ES-I3 (cell line): ENCODE measurements at regions not wholly inside any gene's neighbourhood (a gene's known extent, or its start where the extent isn't known, plus 50 kb on each side); places are given as distances from the start of the nearest gene placed in this dataset.

ENCODE experiments used
- H3K36me3 ChIP-seq: 2 replicates; pipeline ENCODE4 v1.6.1; 2013; ENCODE audit warnings: mild to moderate bottlenecking, low read length, control low read depth, moderate library complexity; ENCODE audit not compliant: insufficient read depth
- H3K4me1 ChIP-seq: 2 replicates; pipeline ENCODE4 v1.6.1; 2013; ENCODE audit warnings: mild to moderate bottlenecking, control low read depth, low read length; ENCODE audit not compliant: insufficient read depth
- H3K9ac ChIP-seq: 2 replicates; pipeline ENCODE4 v1.6.1; 2013; ENCODE audit warnings: low read depth, mild to moderate bottlenecking, low read length, moderate library complexity
- H3K9me3 ChIP-seq: 2 replicates; pipeline ENCODE4 v1.6.1; 2013; ENCODE audit warnings: mild to moderate bottlenecking, low read length, moderate library complexity; ENCODE audit not compliant: control insufficient read depth, insufficient read depth

DNA sequence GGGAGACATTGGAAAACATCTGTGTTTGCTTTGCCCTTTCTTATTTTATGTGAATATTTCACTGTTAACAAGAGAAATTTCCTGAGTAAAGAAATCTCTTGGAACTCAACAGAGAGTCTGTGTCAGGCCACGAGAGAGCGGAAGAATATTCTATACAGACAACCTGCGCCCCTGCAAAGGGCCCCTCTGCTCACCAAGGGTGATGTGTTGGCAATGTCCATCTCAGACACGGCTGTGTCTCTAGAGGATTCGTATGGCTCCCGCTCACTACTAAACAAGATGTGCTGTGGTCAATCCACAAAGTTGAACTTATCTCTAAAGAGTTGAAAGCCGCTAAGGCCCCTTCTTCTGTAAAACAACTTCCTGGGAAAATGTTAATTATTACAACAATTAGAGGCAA lies 241.0 kb upstream of the IRX1 start:
- Histone ChIP-seq H3K9ac (no peak overlapping the region), H3K9me3 (no peaks in the 10 kb centered on the region), H3K4me1 (no peaks in the 10 kb centered on the region), H3K36me3 (no peaks in the 10 kb centered on the region)

DNA sequence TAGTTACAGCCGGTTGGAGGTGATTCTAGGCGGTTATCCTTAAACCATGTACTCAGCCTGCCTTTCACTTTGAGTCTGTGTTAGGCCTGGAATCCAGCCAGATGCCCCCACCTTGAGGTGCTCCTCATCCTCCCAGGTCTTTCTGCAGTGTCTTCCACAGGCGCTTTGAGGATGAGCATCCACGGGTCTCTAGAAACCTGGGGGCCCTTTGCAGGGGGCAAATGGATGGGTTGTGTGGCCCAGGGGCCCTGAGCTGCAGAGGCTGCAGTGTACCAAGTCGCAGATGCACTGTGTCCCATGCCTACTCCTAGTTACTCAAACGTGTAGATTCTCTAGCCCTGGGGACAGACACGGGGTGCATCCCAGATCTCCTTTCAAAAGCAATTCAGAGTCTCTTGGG lies 242.1 kb upstream of the IRX1 start:
- no peaks in the 10 kb centered on the region for H3K9me3 ChIP-seq
- no peaks in the 10 kb centered on the region for H3K36me3 ChIP-seq
- H3K4me1 ChIP-seq = no peaks in the 10 kb centered on the region
- no peak overlapping the region for H3K9ac ChIP-seq

- Histone ChIP-seq H3K4me1 (no peaks in the 10 kb centered on the region), H3K9ac (no peak overlapping the region), H3K9me3 (no peaks in the 10 kb centered on the region), H3K36me3 (no peaks in the 10 kb centered on the region)
These were observed 242.9 kb upstream of the IRX1 start for GRCh38 chr5:3352711-3353110.

- H3K36me3 ChIP-seq = no peaks in the 10 kb centered on the region
- no peaks in the 10 kb centered on the region for H3K9me3 ChIP-seq
- H3K9ac ChIP-seq = no peak overlapping the region
- no peaks in the 10 kb centered on the region for H3K4me1 ChIP-seq
These were observed 243.8 kb upstream of the IRX1 start for GRCh38 chr5:3351581-3352442.

DNA sequence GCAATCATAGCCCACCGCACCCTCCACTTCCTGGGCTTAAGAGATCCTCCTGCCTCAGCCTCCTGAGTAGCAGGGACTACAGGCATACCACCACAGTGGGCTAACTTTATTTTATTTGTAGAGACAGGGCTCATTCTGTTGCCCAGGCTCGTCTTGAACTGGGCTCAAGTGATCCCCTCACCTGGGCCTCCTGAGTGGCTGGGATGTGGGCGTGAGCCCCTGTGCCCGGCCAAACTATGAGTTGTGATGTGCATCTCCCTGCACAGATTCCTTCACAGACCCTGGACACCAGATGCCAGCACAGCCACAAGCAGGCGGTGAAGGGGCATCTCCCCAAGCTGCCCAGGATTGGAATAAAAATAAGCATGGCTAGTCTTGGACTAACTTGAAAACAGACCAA lies 244.9 kb upstream of the IRX1 start:
- no peaks in the 10 kb centered on the region for H3K36me3 ChIP-seq
- H3K4me1 ChIP-seq = no peaks in the 10 kb centered on the region
- H3K9me3 ChIP-seq = no peaks in the 10 kb centered on the region
- H3K9ac ChIP-seq = no peak overlapping the region

DNA sequence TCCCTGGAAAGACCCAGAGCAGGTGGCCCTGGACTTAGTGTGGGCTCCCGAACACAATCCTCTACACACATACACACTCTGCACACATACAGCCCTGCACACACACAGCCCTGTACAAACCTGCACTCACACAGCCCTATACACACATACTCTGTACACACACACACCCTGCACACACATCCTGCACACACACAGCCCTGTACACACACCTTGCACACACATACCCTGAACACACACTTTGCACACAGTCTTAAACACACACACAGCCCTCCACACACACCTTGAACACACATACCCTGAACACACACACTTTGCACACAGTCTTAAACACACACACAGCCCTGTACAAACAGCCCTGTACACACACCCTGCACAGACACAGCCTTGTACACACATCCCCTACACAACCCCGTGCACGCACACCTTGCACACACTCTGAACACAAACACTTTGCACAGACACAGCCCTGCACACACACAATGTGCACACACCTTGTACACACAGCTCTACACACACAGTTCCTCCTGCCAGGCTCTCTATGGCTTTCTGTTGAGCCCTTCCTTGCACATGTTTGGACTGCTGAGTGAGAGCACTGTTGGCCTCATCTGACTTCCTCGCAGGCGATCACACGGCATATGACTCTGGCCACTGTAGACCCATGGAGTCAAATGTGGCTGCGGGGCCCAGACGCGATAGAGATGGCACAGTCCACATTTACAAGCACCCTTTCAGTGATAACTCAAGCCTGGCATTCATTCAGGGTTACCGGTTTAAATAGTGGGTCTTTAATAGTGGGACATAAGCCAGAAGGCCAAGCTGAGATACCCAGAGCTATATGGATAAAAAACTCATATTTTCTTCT lies 245.7 kb upstream of the IRX1 start:
- no peaks in the 10 kb centered on the region for H3K9me3 ChIP-seq
- H3K9ac ChIP-seq = no peak overlapping the region
- no peaks in the 10 kb centered on the region for H3K36me3 ChIP-seq
- no peaks in the 10 kb centered on the region for H3K4me1 ChIP-seq

DNA sequence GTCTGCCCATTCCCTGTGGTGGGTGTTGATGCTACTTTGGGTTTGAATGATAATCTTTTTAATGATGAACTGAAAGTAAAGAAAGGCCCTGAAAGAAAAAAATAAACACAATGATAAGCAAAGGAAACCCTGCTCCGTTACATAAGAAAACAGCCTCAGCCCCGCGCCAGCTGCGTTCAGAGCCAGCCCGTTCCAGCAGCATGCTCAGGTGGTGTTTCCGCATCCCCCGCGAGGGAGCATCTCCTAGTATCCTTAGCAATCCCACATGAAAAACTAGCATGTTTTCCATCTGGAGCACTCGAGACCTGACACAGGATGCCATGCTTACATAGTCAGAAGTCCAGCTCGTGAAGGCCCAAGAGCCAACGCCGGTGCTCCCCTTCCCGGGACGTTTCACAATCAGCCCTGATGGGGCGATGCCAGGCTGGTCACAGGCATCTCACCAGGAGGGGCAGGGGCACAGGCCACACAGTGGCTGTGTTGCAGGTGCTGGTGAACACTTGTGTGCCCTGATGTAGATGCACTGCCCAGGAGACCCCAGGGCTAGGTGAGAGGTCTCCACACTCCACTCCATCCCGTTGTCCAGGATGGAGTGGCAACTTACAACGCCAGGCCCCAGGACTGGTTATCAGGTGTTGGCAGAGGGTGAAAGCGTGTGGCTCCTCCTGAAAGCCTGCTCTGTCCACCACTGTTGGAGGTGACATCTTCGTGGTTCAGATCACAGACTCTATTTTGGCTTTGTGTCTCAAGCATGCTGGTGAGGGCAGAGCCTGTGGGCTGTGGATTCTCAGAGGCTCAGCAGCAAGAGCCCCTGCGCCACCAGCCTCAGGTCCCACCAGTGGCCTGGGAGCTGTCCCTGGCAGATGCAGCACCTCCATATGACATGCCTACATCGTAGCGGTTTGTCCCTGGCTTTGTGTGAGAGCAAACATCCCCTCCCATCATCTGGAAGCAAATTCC lies 246.8 kb upstream of the IRX1 start:
- H3K4me1 ChIP-seq = no peaks in the 10 kb centered on the region

GRCh38 chr5:3347741-3348140 lies 247.9 kb upstream of the IRX1 start:
- Histone ChIP-seq H3K9me3 (no peaks in the 10 kb centered on the region), H3K36me3 (no peaks in the 10 kb centered on the region), H3K4me1 (no peaks in the 10 kb centered on the region), H3K9ac (no peak overlapping the region)

More for the DNA sequence above, 246.8 kb upstream of the IRX1 start:
- Histone ChIP-seq H3K9me3 (no peaks in the 10 kb centered on the region), H3K36me3 (no peaks in the 10 kb centered on the region), H3K9ac (no peak overlapping the region)

DNA sequence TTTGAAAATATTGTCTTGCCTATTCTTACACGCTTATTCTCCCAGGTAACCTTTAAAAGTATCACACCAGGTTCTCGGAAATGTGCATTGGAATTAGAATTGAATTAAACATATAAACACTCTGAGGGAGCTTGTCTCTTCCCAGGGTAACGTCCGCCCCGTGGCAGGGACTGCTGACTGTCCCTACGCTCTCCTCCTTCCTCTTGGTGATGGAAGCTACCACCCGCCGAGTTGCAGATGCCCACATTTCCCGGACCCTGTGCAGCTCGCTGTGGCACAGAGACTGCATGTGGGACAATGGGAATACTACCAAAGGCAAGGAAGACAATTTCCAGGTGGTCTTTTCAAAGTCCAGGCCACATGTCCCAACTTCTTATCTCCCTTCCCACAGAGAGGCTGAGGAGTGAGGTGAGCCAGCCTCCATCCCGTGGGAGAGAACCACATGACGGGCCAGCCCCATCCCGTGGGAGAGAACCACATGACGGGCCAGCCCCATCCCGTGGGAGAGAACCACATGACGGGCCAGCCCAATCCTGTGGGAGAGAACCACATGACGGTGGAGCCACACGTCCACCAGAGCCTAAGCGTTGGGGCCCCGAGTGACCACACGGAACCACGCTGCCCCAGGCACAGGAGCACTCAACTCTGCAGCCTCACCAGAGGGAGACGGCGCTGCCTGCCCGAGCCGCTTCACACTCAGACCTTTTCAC lies 249.4 kb upstream of the IRX1 start:
- Histone ChIP-seq H3K4me1 (no peaks in the 10 kb centered on the region), H3K36me3 (no peaks in the 10 kb centered on the region), H3K9ac (no peak overlapping the region), H3K9me3 (no peaks in the 10 kb centered on the region)

DNA sequence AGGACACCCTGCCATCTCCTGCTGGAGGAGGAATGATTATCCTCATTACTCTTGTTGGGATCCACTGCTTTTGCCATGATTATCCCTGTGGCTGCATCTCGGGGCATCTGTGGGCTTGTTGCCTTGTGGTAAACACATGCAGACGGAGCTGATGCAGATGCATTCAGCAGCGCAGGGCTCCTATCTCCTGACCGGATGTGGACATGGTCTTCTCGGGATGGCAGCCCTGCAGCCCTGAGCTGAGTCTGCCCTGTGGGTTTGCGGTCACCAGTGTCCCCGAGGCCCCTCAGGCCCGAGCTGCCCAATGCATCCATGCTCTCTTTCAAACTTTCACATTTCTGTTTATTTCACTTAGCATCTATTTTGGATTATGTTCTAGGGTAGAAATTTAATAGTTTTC lies 250.4 kb upstream of the IRX1 start:
- Histone ChIP-seq H3K36me3 (no peaks in the 10 kb centered on the region), H3K9ac (no peak overlapping the region), H3K9me3 (no peaks in the 10 kb centered on the region), H3K4me1 (no peaks in the 10 kb centered on the region)

DNA sequence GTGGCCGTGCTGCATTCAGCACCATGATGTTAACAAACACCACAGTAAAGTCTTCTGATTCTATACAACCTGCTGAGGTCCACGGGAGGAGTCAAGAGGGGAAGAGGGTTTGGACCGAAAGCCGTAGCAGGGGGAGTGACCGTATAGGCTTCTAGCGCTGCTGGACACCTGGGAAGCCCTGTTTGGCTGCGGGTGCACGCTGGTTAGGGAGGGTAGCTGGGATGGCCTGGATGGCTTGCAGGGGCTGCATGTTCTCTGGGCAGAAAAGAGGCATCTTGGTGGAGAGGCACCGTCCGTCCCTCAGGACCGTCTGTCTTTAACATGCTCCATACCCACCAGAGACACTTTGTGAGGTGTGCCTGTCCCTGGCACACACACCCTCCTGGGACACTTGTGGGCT lies 251.0 kb upstream of the IRX1 start:
- Histone ChIP-seq H3K9ac (no peak overlapping the region), H3K9me3 (no peaks in the 10 kb centered on the region), H3K36me3 (no peaks in the 10 kb centered on the region), H3K4me1 (no peaks in the 10 kb centered on the region)

DNA sequence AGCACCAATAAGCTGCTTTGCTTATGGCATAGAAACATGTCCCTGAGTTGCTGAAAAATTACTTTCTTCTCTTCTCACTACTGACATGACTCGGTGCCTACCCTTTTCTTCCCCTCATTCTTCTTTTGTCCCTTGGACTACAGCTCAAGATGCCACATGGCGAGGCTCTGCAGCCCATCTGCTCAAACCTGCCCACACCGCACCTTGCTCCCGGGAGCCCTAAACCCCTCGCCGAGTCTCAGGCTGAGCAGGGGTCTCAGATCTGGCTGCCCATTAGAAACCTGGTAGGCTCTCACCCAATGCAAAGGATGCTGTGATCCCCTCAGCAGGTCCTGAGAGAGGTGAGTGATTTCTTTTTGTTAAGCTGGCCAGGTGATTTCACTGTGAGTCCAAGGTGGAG lies 251.7 kb upstream of the IRX1 start:
- H3K36me3 ChIP-seq = no peaks in the 10 kb centered on the region
- no peaks in the 10 kb centered on the region for H3K4me1 ChIP-seq
- no peaks in the 10 kb centered on the region for H3K9me3 ChIP-seq
- H3K9ac ChIP-seq = no peak overlapping the region

GRCh38 chr5:3343211-3343610 lies 252.4 kb upstream of the IRX1 start:
- Histone ChIP-seq H3K9ac (no peak overlapping the region), H3K9me3 (no peaks in the 10 kb centered on the region), H3K36me3 (no peaks in the 10 kb centered on the region), H3K4me1 (no peaks in the 10 kb centered on the region)
